ENCODE measurements at regions not wholly inside any gene's neighbourhood (a gene's known extent, or its start where the extent isn't known, plus 50 kb on each side); places are given as distances from the start of the nearest gene placed in this dataset.
A peak's percentile ranks its signal among the peaks of the same experiment; 100 is the strongest.

DNA sequence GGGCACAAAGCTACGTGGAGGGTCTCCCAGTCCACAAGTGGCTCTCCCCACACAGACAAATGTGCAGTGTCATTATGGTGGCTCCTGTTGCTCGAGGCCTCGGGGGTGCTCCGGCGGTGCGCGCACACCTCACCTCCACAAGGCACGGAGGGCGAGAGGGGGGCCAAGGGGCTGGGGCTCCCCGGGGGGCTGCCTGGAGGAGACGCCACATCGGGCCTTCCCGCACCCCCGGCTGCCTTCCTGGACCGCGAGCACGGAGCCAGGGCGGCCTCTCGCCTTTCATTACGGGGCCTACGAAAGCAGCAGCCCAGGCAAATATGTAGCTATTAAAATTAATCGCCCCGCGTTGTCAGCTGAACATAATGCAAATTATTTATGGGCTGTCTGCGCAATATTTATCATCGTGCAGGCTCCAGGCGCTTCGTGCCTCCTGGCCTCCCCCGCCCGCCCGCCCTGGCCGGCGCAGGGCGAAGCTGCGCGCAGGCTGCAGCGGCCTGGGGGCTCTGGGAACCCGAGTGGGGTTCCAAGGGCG, 70.8 kb upstream of the BCOR start:
- POLR2A ChIA-PET, result no interaction called here

DNA sequence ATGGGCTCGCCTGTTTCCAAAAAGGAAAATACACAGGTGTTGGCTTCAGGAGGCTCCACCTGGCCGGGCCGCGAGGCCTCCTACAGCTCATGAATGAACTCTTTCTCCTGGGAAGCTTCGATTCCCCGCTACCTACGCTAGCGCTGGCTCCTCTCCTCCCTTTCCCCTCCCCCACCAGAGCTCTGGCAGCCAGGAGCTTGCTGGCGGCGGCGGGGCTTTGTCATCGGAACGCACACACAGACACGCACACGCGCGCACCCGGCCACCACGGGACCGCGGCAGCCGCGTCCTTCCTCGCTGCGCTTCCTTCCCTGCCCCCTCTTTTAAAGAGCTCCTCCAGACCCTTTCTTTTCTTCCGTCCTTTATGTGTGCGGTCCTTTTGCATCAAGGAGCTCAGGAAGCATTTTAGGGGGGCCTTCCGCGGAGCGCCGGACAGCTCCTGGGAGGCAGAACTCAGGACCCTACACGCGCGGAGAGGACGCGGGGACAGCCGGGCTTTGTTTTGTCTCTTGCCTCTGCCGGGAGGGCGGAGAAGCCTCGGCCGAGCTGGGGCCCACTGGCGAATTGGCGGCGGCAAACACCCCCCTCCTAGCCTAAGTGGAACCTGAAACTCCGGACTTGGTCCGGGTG, 70.2 kb upstream of the BCOR start:
- ChIA-PET POLR2A (no interaction called here), CTCF (no interaction called here)
- peak overlapping the region; percentile 3; the same call in 1 of the 2 replicates for H3K4me3 ChIP-seq (ENCODE audit: low read depth, low read length)
- no peak for DNase-seq (ENCODE audit: low read depth)
- no peaks in the 10 kb centered on the region for H3K27me3 ChIP-seq (ENCODE audit: control insufficient read depth, insufficient read depth, low read length)
- TF ChIP-seq, protein P1, sequence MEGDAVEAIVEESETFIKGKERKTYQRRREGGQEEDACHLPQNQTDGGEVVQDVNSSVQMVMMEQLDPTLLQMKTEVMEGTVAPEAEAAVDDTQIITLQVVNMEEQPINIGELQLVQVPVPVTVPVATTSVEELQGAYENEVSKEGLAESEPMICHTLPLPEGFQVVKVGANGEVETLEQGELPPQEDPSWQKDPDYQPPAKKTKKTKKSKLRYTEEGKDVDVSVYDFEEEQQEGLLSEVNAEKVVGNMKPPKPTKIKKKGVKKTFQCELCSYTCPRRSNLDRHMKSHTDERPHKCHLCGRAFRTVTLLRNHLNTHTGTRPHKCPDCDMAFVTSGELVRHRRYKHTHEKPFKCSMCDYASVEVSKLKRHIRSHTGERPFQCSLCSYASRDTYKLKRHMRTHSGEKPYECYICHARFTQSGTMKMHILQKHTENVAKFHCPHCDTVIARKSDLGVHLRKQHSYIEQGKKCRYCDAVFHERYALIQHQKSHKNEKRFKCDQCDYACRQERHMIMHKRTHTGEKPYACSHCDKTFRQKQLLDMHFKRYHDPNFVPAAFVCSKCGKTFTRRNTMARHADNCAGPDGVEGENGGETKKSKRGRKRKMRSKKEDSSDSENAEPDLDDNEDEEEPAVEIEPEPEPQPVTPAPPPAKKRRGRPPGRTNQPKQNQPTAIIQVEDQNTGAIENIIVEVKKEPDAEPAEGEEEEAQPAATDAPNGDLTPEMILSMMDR (IDR thresholded peaks at IDR 0.05; ENCODE audit: insufficient read depth, low read depth, low read length), result no peak
- no peaks in the 10 kb centered on the region for H3K36me3 ChIP-seq (ENCODE audit: control insufficient read depth, insufficient read depth, low read length)

More for the DNA sequence above, 70.8 kb upstream of the BCOR start:
- CTCF ChIA-PET, result interaction anchor here (1.3 kb wide), 1 partner anchor 438 kb away, joined by 5 read pairs; no protein-coding TSS in a partner anchor
- H3K36me3 ChIP-seq (ENCODE audit: control insufficient read depth, insufficient read depth, low read length), result no peaks in the 10 kb centered on the region
- no peaks in the 10 kb centered on the region for H3K27me3 ChIP-seq (ENCODE audit: control insufficient read depth, insufficient read depth, low read length)
- DNase-seq (ENCODE audit: low read depth), result no peak
- no peak overlapping the region for H3K4me3 ChIP-seq (ENCODE audit: low read depth, low read length)
- TF ChIP-seq, protein P1 (IDR thresholded peaks at IDR 0.05; ENCODE audit: insufficient read depth, low read depth, low read length), result no peak

DNA sequence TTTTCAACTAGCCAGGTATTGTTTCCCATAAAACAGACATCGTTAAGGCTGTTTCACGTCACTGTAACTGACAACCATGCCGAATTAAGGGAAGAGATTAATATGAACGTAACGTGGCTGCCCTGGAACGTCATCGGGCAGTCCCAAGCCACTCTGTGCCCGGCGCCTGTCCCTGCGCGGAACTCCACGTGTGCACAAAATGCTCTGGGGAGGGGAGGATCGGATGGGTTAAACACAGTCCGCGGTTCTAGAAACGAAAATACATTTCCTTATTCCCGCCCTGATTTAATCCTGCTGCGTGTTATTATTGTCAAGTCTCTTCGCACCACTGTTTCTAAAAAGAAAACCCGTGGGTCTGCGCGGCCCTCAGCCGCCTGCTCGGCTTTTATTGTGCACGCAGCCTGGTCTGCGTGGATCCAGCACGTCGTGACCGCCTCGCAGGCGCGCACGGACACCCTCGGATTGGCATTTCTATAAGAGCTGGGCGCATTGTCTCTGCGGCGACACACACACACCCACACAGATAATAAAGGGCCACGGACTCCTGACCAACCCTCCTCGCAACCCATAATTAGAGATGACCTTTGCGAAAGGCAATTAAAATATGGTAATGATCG, 69.6 kb upstream of the BCOR start:
- ChIA-PET CTCF (no interaction called here), POLR2A (interaction anchor here (0.6 kb wide), 1 partner anchor 100 kb away, joined by 3 read pairs; no protein-coding TSS in a partner anchor)
- TF ChIP-seq, protein P1 (IDR thresholded peaks at IDR 0.05; ENCODE audit: insufficient read depth, low read depth, low read length), result no peak
- Histone ChIP-seq H3K36me3 (ENCODE audit: control insufficient read depth, insufficient read depth, low read length) (no peaks in the 10 kb centered on the region), H3K4me3 (ENCODE audit: low read depth, low read length) (0 out of 2 replicates have a peak overlapping the region, but pooled peaks have one; percentile 3), H3K27me3 (ENCODE audit: control insufficient read depth, insufficient read depth, low read length) (no peaks in the 10 kb centered on the region)
- no peak for DNase-seq (ENCODE audit: low read depth)

DNA sequence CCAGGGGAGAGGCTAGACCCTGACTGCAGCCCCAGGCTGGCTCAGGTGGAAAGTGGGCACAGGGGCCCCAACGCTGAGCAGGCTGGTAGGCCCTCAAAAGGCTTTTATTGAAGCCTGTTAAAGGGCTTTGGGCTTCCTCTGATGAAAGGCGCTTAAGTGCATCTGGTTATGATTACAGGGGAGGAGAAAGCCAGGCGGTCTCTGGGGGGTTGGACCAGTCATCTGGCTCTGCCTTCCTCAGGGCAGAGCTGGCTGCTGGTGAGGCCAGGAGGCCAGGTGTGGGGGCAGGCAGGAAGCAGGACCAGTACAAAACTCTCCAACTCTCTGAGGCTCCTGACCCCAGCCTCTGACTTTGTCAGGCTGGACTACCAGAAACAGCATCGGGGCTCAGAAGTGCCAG, 68.8 kb upstream of the BCOR start:
- DNase-seq (ENCODE audit: low read depth), result no peak
- Histone ChIP-seq H3K36me3 (ENCODE audit: control insufficient read depth, insufficient read depth, low read length) (no peaks in the 10 kb centered on the region), H3K4me3 (ENCODE audit: low read depth, low read length) (no peak overlapping the region), H3K27me3 (ENCODE audit: control insufficient read depth, insufficient read depth, low read length) (no peaks in the 10 kb centered on the region)
- TF ChIP-seq, protein P1 (IDR thresholded peaks at IDR 0.05; ENCODE audit: insufficient read depth, low read depth, low read length), result no peak
- CTCF ChIA-PET, result interaction anchor here (0.7 to 1.0 kb wide), 2 partner anchors 74 to 152 kb away, joined by 3 read pairs; no protein-coding TSS in a partner anchor
- POLR2A ChIA-PET, result interaction anchor here (0.6 kb wide), 1 partner anchor 100 kb away, joined by 3 read pairs; no protein-coding TSS in a partner anchor

DNA sequence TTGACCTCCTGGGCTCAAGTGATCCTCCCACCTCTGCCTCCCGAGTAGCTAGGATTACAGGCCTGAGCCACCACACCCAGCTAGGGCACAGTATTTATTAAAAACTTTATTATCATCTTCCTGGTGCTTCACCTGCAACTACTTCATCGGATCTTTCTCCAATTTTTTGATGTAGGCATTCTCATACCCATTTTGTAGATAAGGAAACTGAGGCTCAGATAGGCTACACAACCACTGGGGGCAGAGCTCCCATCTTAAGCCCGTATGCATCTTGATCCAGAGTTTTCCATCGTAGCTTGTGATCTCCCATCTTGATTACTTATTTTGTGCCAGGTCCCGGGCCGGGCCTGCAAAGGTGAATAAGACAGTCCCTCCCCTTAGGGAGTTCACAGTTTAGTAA, 68.1 kb upstream of the BCOR start:
- ChIA-PET POLR2A (no interaction called here), CTCF (interaction anchor here (0.7 to 1.0 kb wide), 2 partner anchors 74 to 152 kb away, joined by 3 read pairs; no protein-coding TSS in a partner anchor)
- Histone ChIP-seq H3K27me3 (ENCODE audit: control insufficient read depth, insufficient read depth, low read length) (no peaks in the 10 kb centered on the region), H3K36me3 (ENCODE audit: control insufficient read depth, insufficient read depth, low read length) (no peaks in the 10 kb centered on the region), H3K4me3 (ENCODE audit: low read depth, low read length) (no peak overlapping the region)
- DNase-seq (ENCODE audit: low read depth), result no peak
- TF ChIP-seq, protein P1 (IDR thresholded peaks at IDR 0.05; ENCODE audit: insufficient read depth, low read depth, low read length), result no peak

Data from BJ (cell line).